ENCODE measurements at regions not wholly inside any gene's neighbourhood (a gene's known extent, or its start where the extent isn't known, plus 50 kb on each side); places are given as distances from the start of the nearest gene placed in this dataset.

GRCh38 chr13:109521719-109522118 lies 264.7 kb downstream of the IRS2 start:
- H3K27ac ChIP-seq (ENCODE audit: low read depth, low read length): no peak overlapping the region
- H3K4me1 ChIP-seq (ENCODE audit: control insufficient read depth, insufficient read depth, low read length): no peaks in the 10 kb centered on the region; the same call in 1 of the 2 replicates
- H3K4me3 ChIP-seq (ENCODE audit: low read depth, low read length): no peak overlapping the region
- H3K9ac ChIP-seq (ENCODE audit: low read depth, low read length): no peak overlapping the region
- H3K9me3 ChIP-seq (ENCODE audit: control insufficient read depth, insufficient read depth, low read length): no peaks in the 10 kb centered on the region
- H3K36me3 ChIP-seq (ENCODE audit: control insufficient read depth, insufficient read depth, low read length): no peaks in the 10 kb centered on the region
- H3K27me3 ChIP-seq (ENCODE audit: control insufficient read depth, insufficient read depth, low read length): no peaks in the 10 kb centered on the region

GRCh38 chr13:109517517-109517916 lies 268.9 kb downstream of the IRS2 start:
- no peaks in the 10 kb centered on the region for H3K9me3 ChIP-seq (ENCODE audit: control insufficient read depth, insufficient read depth, low read length)
- H3K36me3 ChIP-seq (ENCODE audit: control insufficient read depth, insufficient read depth, low read length): no peaks in the 10 kb centered on the region
- no peak overlapping the region for H3K27ac ChIP-seq (ENCODE audit: low read depth, low read length)
- no peak overlapping the region for H3K4me3 ChIP-seq (ENCODE audit: low read depth, low read length)
- H3K4me1 ChIP-seq (ENCODE audit: control insufficient read depth, insufficient read depth, low read length): peaks cover 4% of the 10 kb centered on the region; the same call in 1 of the 2 replicates
- H3K27me3 ChIP-seq (ENCODE audit: control insufficient read depth, insufficient read depth, low read length): no peaks in the 10 kb centered on the region
- no peak overlapping the region for H3K9ac ChIP-seq (ENCODE audit: low read depth, low read length)

GRCh38 chr13:109516186-109516585 lies 270.2 kb downstream of the IRS2 start:
- Histone ChIP-seq H3K27ac (ENCODE audit: low read depth, low read length) (no peak overlapping the region), H3K9ac (ENCODE audit: low read depth, low read length) (no peak overlapping the region), H3K9me3 (ENCODE audit: control insufficient read depth, insufficient read depth, low read length) (no peaks in the 10 kb centered on the region), H3K27me3 (ENCODE audit: control insufficient read depth, insufficient read depth, low read length) (no peaks in the 10 kb centered on the region), H3K4me1 (ENCODE audit: control insufficient read depth, insufficient read depth, low read length) (peaks cover 4% of the 10 kb centered on the region; the same call in 1 of the 2 replicates), H3K36me3 (ENCODE audit: control insufficient read depth, insufficient read depth, low read length) (no peaks in the 10 kb centered on the region), H3K4me3 (ENCODE audit: low read depth, low read length) (no peak overlapping the region)

- Histone ChIP-seq H3K4me3 (ENCODE audit: low read depth, low read length) (no peak overlapping the region), H3K4me1 (ENCODE audit: control insufficient read depth, insufficient read depth, low read length) (peaks cover 2% of the 10 kb centered on the region; the same call in 1 of the 2 replicates), H3K27me3 (ENCODE audit: control insufficient read depth, insufficient read depth, low read length) (no peaks in the 10 kb centered on the region), H3K9ac (ENCODE audit: low read depth, low read length) (no peak overlapping the region), H3K9me3 (ENCODE audit: control insufficient read depth, insufficient read depth, low read length) (no peaks in the 10 kb centered on the region), H3K27ac (ENCODE audit: low read depth, low read length) (no peak overlapping the region), H3K36me3 (ENCODE audit: control insufficient read depth, insufficient read depth, low read length) (no peaks in the 10 kb centered on the region)
Measured at GRCh38 chr13:109510013-109510412, 276.4 kb downstream of the IRS2 start.

- no peak overlapping the region for H3K4me3 ChIP-seq (ENCODE audit: low read depth, low read length)
- no peak overlapping the region for H3K27ac ChIP-seq (ENCODE audit: low read depth, low read length)
- H3K36me3 ChIP-seq (ENCODE audit: control insufficient read depth, insufficient read depth, low read length): no peaks in the 10 kb centered on the region
- no peak overlapping the region for H3K9ac ChIP-seq (ENCODE audit: low read depth, low read length)
- H3K9me3 ChIP-seq (ENCODE audit: control insufficient read depth, insufficient read depth, low read length): no peaks in the 10 kb centered on the region
- H3K27me3 ChIP-seq (ENCODE audit: control insufficient read depth, insufficient read depth, low read length): no peaks in the 10 kb centered on the region
- no peaks in the 10 kb centered on the region for H3K4me1 ChIP-seq (ENCODE audit: control insufficient read depth, insufficient read depth, low read length)
Measured at GRCh38 chr13:109509154-109509900, 277.1 kb downstream of the IRS2 start.

GRCh38 chr13:109500146-109500773 lies 286.1 kb downstream of the IRS2 start:
- Histone ChIP-seq H3K27ac (ENCODE audit: low read depth, low read length) (no peak overlapping the region), H3K36me3 (ENCODE audit: control insufficient read depth, insufficient read depth, low read length) (no peaks in the 10 kb centered on the region), H3K4me3 (ENCODE audit: low read depth, low read length) (no peak overlapping the region), H3K4me1 (ENCODE audit: control insufficient read depth, insufficient read depth, low read length) (no peaks in the 10 kb centered on the region), H3K9ac (ENCODE audit: low read depth, low read length) (no peak overlapping the region), H3K9me3 (ENCODE audit: control insufficient read depth, insufficient read depth, low read length) (no peaks in the 10 kb centered on the region), H3K27me3 (ENCODE audit: control insufficient read depth, insufficient read depth, low read length) (no peaks in the 10 kb centered on the region)

- H3K4me3 ChIP-seq (ENCODE audit: low read depth, low read length): no peak overlapping the region
- no peaks in the 10 kb centered on the region for H3K36me3 ChIP-seq (ENCODE audit: control insufficient read depth, insufficient read depth, low read length)
- no peaks in the 10 kb centered on the region for H3K9me3 ChIP-seq (ENCODE audit: control insufficient read depth, insufficient read depth, low read length)
- H3K27me3 ChIP-seq (ENCODE audit: control insufficient read depth, insufficient read depth, low read length): no peaks in the 10 kb centered on the region
- no peak overlapping the region for H3K27ac ChIP-seq (ENCODE audit: low read depth, low read length)
- H3K9ac ChIP-seq (ENCODE audit: low read depth, low read length): no peak overlapping the region
- H3K4me1 ChIP-seq (ENCODE audit: control insufficient read depth, insufficient read depth, low read length): no peaks in the 10 kb centered on the region
Measured at GRCh38 chr13:109497917-109498316, 288.5 kb downstream of the IRS2 start.

- Histone ChIP-seq H3K27me3 (ENCODE audit: control insufficient read depth, insufficient read depth, low read length) (no peaks in the 10 kb centered on the region), H3K9ac (ENCODE audit: low read depth, low read length) (no peak overlapping the region), H3K9me3 (ENCODE audit: control insufficient read depth, insufficient read depth, low read length) (no peaks in the 10 kb centered on the region), H3K27ac (ENCODE audit: low read depth, low read length) (no peak overlapping the region), H3K4me3 (ENCODE audit: low read depth, low read length) (no peak overlapping the region), H3K4me1 (ENCODE audit: control insufficient read depth, insufficient read depth, low read length) (no peaks in the 10 kb centered on the region), H3K36me3 (ENCODE audit: control insufficient read depth, insufficient read depth, low read length) (no peaks in the 10 kb centered on the region)
Measured at GRCh38 chr13:109496216-109496615, 290.2 kb downstream of the IRS2 start.

- Histone ChIP-seq H3K4me3 (ENCODE audit: low read depth, low read length) (no peak overlapping the region), H3K36me3 (ENCODE audit: control insufficient read depth, insufficient read depth, low read length) (no peaks in the 10 kb centered on the region), H3K9ac (ENCODE audit: low read depth, low read length) (no peak overlapping the region), H3K27ac (ENCODE audit: low read depth, low read length) (no peak overlapping the region), H3K4me1 (ENCODE audit: control insufficient read depth, insufficient read depth, low read length) (no peaks in the 10 kb centered on the region), H3K27me3 (ENCODE audit: control insufficient read depth, insufficient read depth, low read length) (no peaks in the 10 kb centered on the region), H3K9me3 (ENCODE audit: control insufficient read depth, insufficient read depth, low read length) (no peaks in the 10 kb centered on the region)
Measured at GRCh38 chr13:109494925-109495369, 291.4 kb downstream of the IRS2 start.

GRCh38 chr13:109485136-109485794 lies 301.1 kb downstream of the IRS2 start:
- H3K4me3 ChIP-seq (ENCODE audit: low read depth, low read length): no peak overlapping the region
- peaks cover 14% of the 10 kb centered on the region for H3K9me3 ChIP-seq (ENCODE audit: control insufficient read depth, insufficient read depth, low read length)
- no peak overlapping the region for H3K27ac ChIP-seq (ENCODE audit: low read depth, low read length)
- H3K9ac ChIP-seq (ENCODE audit: low read depth, low read length): no peak overlapping the region
- H3K27me3 ChIP-seq (ENCODE audit: control insufficient read depth, insufficient read depth, low read length): no peaks in the 10 kb centered on the region
- no peaks in the 10 kb centered on the region for H3K36me3 ChIP-seq (ENCODE audit: control insufficient read depth, insufficient read depth, low read length)
- no peaks in the 10 kb centered on the region for H3K4me1 ChIP-seq (ENCODE audit: control insufficient read depth, insufficient read depth, low read length)

GRCh38 chr13:109483284-109483683 lies 303.1 kb downstream of the IRS2 start:
- no peaks in the 10 kb centered on the region for H3K27me3 ChIP-seq (ENCODE audit: control insufficient read depth, insufficient read depth, low read length)
- no peak overlapping the region for H3K9ac ChIP-seq (ENCODE audit: low read depth, low read length)
- H3K4me1 ChIP-seq (ENCODE audit: control insufficient read depth, insufficient read depth, low read length): no peaks in the 10 kb centered on the region
- no peak overlapping the region for H3K27ac ChIP-seq (ENCODE audit: low read depth, low read length)
- no peak overlapping the region for H3K4me3 ChIP-seq (ENCODE audit: low read depth, low read length)
- no peaks in the 10 kb centered on the region for H3K36me3 ChIP-seq (ENCODE audit: control insufficient read depth, insufficient read depth, low read length)
- H3K9me3 ChIP-seq (ENCODE audit: control insufficient read depth, insufficient read depth, low read length): peaks cover under 1% of the 10 kb centered on the region; the same call in 1 of the 2 replicates

Data from HUES48 (cell line).